Testis (tissue), 2 donors: ENCODE measurements at regions not wholly inside any gene's neighbourhood (a gene's known extent, or its start where the extent isn't known, plus 50 kb on each side); places are given as distances from the start of the nearest gene placed in this dataset.

Experiments
- CTCF ChIP-seq, 3 experiments: fragments of 450-650 bp in 2 of 3; fragments of 200-600 bp in 1 of 3; sonication (generic) in 1 of 3; IDR thresholded peaks; one replicate each; pipeline ENCODE4 v1.5.1; 2016 to 2019; ENCODE audit warnings: antibody characterized with exemption in 3 of 3, mild to moderate bottlenecking in 2 of 3, moderate library complexity in 1 of 3
- POLR2A ChIP-seq: fragments of 450-650 bp; IDR thresholded peaks from one replicate; pipeline ENCODE4 v1.6.1; 2017; ENCODE audit warnings: antibody characterized with exemption, mild to moderate bottlenecking, moderate library complexity

- no peak for TF ChIP-seq POLR2A
- TF ChIP-seq CTCF (IDR thresholded peaks at IDR 0.05), result no peak
Measured at GRCh38 chr12:90071996-90072395, 363.4 kb upstream of the ATP2B1 start.
